Osteocyte (in vitro differentiated cells): ENCODE measurements at regions not wholly inside any gene's neighbourhood (a gene's known extent, or its start where the extent isn't known, plus 50 kb on each side); places are given as distances from the start of the nearest gene placed in this dataset.

ENCODE experiments used
- DNase-seq: peaks from one replicate; pipeline ENCODE4 v3.0.0; 2021; ENCODE audit warnings: mixed read lengths; ENCODE audit not compliant: unreplicated experiment; ENCODE audit errors: extremely low spot score
- H3K27ac Mint-ChIP-seq: one replicate; pipeline ENCODE4 v1.8.0; 2021; ENCODE audit warnings: mild to moderate bottlenecking, mixed read lengths; ENCODE audit not compliant: unreplicated experiment
- H3K27me3 Mint-ChIP-seq: one replicate; pipeline ENCODE4 v1.8.0; 2021; ENCODE audit warnings: mixed read lengths; ENCODE audit not compliant: unreplicated experiment
- H3K36me3 Mint-ChIP-seq: one replicate; pipeline ENCODE4 v1.8.0; 2021; ENCODE audit warnings: mixed read lengths; ENCODE audit not compliant: unreplicated experiment
- H3K4me1 Mint-ChIP-seq: one replicate; pipeline ENCODE4 v1.8.0; 2021; ENCODE audit warnings: mixed read lengths; ENCODE audit not compliant: unreplicated experiment
- H3K4me3 Mint-ChIP-seq: one replicate; pipeline ENCODE4 v1.8.0; 2021; ENCODE audit warnings: mild to moderate bottlenecking, moderate library complexity, mixed read lengths; ENCODE audit not compliant: unreplicated experiment
- H3K9me3 Mint-ChIP-seq: one replicate; pipeline ENCODE4 v1.8.0; 2021; ENCODE audit warnings: mixed read lengths; ENCODE audit not compliant: unreplicated experiment
- CTCF ChIP-seq: fragments of 200-600 bp; sonication (generic); IDR thresholded peaks from 2 replicates; pipeline ENCODE4 v1.5.0; 2021; ENCODE audit warnings: antibody characterized with exemption, mild to moderate bottlenecking, moderate library complexity

GRCh38 chr13:23992781-23993679, 95.7 kb upstream of the C1QTNF9B start:
- Mint-ChIP-seq H3K4me1 (peaks cover 2% of the 10 kb centered on the region), H3K4me3 (no peak overlapping the region), H3K36me3 (no peaks in the 10 kb centered on the region), H3K27me3 (peaks cover 14% of the 10 kb centered on the region), H3K27ac (no peak overlapping the region), H3K9me3 (no peaks in the 10 kb centered on the region)
- no peak for DNase-seq
- TF ChIP-seq CTCF = no peak

- Mint-ChIP-seq H3K27ac (no peak overlapping the region), H3K4me3 (no peak overlapping the region), H3K36me3 (no peaks in the 10 kb centered on the region), H3K27me3 (peaks cover 14% of the 10 kb centered on the region), H3K9me3 (no peaks in the 10 kb centered on the region), H3K4me1 (peaks cover 2% of the 10 kb centered on the region)
- TF ChIP-seq CTCF = no peak
- DNase-seq = no peak
Measured at GRCh38 chr13:23993680-23993985, 96.3 kb upstream of the C1QTNF9B start.

- no peak for DNase-seq
- Mint-ChIP-seq H3K27me3 (peaks cover 9% of the 10 kb centered on the region), H3K4me3 (no peak overlapping the region), H3K4me1 (peaks cover 2% of the 10 kb centered on the region), H3K9me3 (no peaks in the 10 kb centered on the region), H3K36me3 (no peaks in the 10 kb centered on the region), H3K27ac (no peak overlapping the region)
- no peak for TF ChIP-seq CTCF
Measured at GRCh38 chr13:23995283-23996073, 98.2 kb upstream of the C1QTNF9B start.

GRCh38 chr13:23996456-23996855, 99.2 kb upstream of the C1QTNF9B start:
- H3K9me3 Mint-ChIP-seq = no peaks in the 10 kb centered on the region
- H3K27me3 Mint-ChIP-seq = peaks cover 4% of the 10 kb centered on the region
- H3K27ac Mint-ChIP-seq = no peak overlapping the region
- no peak for TF ChIP-seq CTCF
- H3K4me1 Mint-ChIP-seq = peaks cover 2% of the 10 kb centered on the region
- no peaks in the 10 kb centered on the region for H3K36me3 Mint-ChIP-seq
- no peak overlapping the region for H3K4me3 Mint-ChIP-seq
- peak; percentile 48 for DNase-seq

- Mint-ChIP-seq H3K36me3 (no peaks in the 10 kb centered on the region), H3K4me3 (no peak overlapping the region), H3K4me1 (no peaks in the 10 kb centered on the region), H3K27me3 (peaks cover 9% of the 10 kb centered on the region), H3K27ac (no peak overlapping the region), H3K9me3 (no peaks in the 10 kb centered on the region)
- no peak for TF ChIP-seq CTCF
- no peak for DNase-seq
Measured at GRCh38 chr13:23999424-23999823, 102.1 kb upstream of the C1QTNF9B start.
